LHCN-M2 (cell line): ENCODE measurements at regions not wholly inside any gene's neighbourhood (a gene's known extent, or its start where the extent isn't known, plus 50 kb on each side); places are given as distances from the start of the nearest gene placed in this dataset.
A peak's percentile ranks its signal among the peaks of the same experiment; 100 is the strongest.

Experiments
- DNase-seq: peaks from one replicate; pipeline ENCODE4 v3.0.0-alpha.2; 2012; ENCODE audit warnings: low read depth

DNA sequence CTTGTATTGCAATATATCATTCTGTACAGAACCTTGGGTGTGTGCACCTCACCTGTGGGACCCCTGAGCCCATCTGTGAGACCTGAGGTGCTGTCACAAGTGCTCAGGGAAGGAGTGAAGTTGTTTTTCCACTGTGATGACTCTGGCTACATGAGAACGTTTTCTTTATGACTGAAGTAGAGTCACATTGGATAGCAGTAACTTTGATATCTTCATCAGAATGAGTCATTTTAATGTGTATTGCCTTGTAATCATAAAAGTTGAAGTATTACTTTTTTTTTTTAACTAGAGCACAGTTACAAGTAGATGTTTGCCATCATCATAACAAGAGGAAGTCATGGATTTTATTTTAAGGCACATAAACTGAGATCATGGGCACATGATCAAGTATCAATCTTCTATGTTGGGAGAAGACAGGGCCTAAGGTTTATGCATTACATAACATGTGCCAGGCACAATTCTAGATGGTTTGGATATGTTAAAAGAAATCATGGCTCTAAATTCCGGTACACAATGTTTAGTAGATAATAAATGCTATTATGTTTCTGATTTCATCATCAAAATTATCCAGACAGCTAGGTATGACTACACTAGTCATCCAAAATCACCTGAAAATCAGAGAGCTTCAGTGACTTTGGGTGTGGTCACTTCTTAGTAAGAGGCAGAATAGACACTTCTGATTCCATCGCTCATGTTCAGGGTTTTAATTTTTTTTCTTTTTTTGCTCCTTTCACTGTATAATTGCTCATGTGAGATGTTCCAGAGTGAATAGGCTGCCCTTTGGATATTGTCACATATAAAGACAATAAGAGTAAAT, 82.7 kb upstream of the KLF6 start:
- no peak for DNase-seq

DNA sequence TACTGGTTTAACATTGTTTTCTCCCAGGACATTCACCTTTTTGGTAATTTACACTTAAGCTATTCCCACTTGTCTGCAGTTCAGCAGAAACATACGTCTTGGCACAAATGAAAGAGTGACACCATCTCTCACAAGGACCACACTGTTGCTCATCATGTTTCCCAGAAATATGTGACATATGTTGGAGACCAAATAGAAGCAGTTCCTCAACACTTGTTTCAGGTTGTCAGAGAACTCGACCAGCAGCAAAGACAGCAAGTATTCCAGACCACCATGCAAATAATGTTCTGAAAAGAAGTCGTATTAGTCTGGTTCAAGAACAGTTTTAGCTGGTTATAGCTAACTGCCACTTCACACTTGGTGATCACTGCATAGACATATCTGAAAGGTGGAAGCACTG, 81.3 kb upstream of the KLF6 start:
- no peak for DNase-seq

DNA sequence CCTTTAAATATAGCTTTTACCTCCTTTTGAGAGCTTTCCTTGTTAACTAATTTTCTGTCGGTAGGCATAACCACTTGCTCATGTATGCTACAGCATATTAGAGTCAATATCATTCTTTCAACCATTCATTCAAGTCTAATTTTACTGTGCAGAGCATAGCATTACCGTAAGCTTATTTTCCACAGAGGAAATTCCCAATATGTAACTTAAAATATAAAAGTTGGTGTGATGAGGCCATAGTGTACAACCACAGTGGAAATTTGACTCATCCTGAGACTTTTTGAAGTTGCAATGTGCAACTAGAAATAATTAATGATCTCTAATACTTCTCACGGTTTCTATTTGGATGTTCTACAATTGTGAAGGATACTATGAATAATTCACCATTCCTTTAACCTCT, 80.6 kb upstream of the KLF6 start:
- no peak for DNase-seq

DNA sequence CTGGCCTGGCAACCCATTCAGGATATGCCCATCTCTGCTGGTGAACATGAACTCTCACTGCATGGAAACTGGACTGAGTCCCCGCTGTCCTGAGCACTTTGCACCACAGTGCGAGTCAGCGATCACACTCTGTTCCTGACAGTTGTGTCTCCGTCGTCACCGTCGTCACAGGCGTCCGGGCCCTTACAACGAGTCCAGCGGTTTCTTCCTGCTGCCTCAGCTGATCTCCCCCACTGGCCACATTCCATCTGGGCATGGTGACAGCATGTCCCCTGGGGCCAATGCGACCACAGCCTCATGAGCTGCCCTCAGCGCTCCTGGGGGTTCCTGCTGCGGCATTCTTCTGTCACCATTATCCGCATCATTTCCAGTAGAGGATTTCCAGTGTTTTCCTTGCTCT, 76.8 kb upstream of the KLF6 start:
- DNase-seq = no peak

DNA sequence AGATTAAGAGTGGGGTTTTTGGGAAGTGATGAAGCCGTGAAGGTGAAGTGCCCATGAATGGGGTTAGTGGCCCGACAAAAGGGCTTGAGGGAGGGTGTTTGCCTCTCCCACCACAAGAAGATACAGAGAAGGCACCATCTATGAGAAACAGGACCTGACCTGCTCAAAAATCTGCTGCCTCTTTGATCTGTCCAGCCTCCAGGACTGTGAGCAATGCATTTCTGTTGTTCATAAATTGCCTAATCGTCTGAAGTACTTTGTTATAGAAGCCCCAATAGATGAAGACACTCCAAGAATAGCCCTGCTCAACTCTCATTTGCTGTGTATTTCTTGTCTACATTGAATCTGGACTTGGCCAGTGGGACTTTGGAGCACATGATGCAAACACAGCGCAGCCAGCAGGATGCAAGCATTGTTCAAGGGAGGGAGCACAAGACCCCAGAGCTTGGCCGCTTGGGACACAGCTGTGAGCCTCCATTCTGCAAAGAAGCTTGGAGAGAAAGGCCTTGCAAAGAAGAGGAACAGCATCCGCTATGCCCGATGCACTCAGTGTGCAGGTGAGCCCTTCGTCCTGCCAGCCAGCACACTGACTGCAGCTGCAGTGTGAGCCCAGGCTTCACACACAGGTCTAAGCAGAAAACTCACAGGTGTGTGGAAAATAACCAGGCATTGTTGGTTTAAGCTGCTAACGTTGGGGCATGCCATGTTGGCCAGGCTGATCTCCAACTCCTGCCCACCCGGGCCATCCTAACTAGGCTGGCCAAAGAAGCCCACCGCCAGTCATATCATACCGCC, 73.2 kb upstream of the KLF6 start:
- DNase-seq = no peak

DNA sequence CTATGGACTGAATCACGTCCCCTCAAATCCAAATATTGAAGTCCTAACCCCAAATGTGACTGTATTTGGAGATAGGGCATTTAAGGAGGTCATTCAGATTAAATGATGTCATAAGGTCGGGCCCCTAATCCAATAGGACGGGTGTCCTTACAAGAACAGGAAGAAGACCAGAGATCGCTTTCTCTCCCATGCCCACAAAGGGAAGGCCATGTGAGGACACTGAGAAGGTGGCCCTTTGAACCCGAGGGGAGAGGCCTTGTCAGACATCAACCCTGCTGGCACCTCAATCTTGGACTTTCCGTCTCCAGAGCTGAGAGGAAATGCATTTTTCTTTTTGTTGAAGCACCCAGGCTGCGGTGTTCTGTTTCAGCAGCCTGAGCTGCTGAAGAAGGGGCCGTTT, 72.3 kb upstream of the KLF6 start:
- DNase-seq = no peak

DNA sequence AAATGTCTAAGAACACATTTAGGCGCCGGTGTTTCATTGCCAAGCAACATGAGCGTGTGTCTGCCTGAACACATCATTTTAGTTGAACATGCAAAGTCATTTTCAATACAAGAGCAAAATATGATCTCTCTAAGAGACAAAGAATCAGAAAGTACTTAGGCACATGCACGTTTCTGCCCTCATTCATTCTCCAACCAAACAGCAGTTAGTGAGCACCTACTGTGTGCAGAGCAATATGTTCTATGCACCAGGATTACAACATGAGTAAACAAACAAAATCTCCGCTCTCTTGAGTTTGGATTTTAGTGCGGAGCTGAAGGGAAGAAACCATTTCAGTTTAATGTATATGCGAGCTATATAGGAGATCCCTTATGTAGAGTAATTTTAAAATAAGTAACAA, 71.6 kb upstream of the KLF6 start:
- DNase-seq = no peak

DNA sequence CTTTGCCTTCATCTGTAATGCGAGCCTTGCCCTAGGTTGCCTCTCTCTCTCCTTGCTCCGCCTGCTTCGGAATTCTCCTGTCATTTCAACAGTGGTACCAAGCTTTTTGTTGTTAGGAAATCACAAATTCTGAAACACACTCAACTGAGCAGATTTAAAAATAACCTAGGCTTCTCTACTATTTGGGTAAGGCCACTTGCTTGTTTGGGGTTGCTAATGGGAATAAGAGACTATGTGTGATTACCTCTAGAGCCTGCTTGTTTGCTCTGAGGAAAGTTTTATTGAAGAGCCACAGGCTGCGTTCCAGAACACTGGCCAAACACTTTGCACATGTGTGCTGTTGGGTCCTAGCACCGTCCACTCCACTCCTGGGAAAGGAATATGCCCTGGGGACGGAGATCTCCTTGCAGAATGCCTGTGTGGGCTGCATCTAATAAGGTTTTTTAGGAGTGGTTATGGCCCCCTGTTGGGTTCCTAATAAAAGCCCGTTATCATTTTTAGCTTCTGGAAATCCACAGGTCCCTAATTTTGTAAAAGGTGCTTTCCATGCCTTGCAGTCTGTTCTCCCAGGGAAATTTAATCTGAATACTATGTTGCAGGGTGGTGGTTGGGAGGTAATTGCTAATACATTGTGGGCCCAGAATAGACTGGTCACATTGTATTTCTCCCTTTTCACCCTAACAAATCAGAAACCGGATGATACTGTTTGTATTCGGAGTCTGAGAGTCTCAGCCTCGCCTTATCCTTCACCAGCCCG, 68.7 kb upstream of the KLF6 start:
- DNase-seq = no peak

DNA sequence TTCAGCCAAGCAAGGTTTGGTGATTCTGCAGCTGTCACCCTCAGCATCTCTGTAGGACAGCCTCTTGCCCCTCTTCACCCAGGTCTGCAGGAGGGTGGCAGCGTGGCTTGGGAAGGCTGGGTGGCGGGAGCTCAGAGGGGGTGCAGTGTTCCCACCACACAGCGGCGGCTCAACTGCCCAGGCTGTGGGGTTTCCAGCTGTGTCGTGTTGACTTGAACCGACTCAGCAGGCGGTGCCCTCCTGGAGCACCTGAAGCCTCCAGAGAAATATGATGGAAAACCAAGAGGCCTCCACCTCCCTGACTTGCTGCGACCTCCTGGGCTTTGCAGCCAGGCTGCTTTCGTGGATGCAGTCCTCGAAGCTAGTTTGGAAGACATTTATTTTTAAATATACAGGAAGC, 68.0 kb upstream of the KLF6 start:
- DNase-seq = no peak

DNA sequence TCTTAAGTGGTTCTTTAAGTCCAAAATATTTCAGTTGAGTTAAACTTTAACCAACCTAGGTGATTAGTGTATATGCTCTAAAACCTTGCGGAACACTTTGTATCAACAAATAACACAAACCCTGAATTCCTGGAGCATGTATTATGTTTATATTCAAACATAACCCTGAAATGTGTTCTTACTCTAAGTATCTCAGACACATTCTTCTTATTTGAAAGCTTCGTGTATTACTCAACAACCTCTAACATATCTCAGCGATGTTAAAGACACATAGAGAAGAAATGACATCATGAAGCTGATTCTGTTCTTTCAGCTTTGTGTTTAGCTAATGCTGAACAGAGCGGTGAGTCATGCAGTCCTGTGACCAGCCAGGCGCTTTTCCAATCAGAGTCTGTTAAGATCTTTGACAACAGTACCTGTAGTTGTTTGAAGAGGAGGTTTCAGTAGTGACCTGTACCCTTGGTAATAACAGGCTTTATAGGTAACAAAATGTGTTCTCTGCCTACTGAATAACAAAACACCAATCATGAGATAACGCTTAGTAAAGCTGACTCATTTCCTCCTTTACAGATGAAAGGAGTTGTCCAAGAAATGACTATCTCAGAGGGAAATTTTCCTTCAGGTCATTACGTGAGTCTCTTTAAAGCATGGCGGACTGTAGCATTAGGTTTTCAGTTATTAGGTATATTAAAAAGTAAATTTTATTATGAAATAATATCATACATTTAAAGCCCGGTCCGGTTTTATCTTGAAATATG, 67.3 kb upstream of the KLF6 start:
- peak; percentile 95 for DNase-seq

DNA sequence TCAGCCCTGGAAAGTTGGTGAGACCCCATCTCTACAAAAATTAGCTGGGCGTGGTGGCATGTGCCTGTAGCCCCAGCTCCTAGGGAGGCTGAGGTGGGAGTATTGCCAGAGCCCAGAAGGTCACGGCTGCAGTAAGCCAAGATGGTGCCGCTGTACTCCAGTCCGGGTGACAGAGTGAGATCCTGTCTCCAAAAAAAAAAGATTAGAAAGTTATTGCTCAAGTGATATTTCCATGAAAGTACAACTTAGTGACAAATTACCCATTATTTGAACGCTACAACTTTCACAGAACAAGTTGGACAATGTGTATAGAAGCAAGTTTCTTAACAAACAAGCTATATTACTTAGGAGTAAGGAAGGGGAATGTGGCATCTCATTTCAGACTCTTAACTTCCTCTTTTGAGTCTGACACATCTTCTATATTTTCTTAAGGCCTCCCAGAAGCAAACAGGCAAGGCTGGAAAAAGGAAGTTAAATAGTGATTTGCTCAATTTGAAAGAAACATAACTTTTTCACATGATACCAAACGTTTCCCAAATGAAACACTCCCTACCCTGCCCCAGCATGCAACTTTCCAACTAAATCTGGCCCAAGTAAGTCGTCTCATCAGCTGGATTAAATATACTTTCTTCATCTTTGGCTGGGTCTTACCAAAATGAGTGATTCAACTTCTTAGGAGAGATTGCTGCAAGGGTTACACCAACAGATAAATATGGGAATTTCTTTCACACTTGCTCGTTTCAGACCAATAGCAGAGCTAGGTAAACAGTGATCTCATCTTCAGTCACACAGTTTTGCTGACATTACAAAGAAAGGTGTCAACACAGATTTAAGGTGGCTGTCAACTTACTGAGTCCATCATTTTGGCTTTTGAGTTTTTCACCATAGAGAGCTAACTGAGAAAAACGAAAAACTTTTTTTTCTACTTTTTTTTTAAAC, 66.3 kb upstream of the KLF6 start:
- DNase-seq = peak; percentile 64

DNA sequence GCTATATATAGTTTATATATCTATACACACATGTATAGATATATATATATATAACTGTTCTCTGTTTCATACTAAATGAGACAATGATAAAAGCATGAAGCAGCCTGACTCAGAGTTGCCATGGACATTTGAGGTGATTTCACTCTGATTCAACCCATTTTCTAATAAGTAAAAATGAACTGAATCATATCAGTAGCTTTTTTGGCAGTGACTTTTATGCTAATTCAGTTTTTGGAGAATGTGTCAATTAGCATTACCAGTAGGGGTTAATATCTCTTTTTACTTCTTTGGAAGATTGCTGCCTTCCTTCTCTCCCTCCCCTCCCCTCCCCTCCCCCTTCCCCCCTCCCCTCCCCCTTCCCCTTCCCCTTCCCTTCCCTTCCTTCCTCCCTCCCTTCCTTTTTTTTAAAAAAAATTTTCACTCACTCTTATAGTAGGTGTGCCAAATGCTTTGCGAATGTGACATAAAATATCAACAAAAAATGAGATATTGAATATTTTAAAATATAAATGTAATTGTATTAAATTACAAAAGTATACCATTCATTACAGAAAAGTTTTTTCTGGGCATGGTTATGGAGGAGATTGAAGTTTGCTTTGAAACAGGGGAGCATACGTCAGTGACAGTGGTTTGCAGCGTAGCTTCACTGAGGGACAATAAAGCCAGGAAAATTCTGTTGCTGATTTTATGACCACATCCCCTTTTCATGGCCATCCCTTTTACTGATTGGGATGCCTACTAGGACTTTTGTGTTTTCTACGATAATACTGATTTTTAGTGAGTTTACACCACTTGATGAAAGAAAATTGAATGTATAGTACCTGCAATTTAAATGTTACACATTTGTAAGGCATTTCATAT, 64.0 kb upstream of the KLF6 start:
- peak; percentile 63 for DNase-seq

DNA sequence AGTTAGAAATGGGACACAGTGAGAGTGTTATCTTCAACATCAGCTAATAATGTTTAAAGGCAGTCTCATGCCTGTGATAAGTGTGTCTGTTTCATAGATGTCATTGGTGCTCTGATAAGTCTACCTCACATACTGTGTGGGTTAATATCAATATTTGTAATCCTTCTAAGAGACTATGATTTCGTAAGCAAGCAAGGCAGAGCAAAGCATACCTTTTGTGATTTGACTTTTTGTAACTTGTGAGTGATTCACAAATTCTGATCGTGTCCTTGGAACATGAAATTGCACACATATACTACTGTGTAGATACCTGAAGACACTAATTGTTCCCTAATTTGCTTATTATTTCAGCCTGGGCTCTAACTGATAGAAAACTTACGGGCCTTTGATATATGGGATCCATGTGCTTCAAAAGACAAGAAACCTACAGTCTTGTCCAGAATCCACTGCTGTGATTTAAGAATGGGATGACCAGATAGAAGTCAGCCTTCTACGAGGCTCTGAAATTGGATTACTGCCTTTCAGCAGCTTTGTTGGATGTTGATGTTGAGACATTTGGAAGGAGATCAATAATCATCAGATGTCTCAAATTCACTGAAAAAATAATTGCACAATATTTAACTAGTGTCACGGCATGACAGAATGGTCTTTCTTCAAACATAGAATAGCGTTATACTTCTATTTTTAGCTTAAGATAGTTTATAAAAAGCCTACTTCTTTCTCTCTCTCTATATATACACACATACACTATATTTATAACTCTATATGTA, 63.2 kb upstream of the KLF6 start:
- no peak for DNase-seq

DNA sequence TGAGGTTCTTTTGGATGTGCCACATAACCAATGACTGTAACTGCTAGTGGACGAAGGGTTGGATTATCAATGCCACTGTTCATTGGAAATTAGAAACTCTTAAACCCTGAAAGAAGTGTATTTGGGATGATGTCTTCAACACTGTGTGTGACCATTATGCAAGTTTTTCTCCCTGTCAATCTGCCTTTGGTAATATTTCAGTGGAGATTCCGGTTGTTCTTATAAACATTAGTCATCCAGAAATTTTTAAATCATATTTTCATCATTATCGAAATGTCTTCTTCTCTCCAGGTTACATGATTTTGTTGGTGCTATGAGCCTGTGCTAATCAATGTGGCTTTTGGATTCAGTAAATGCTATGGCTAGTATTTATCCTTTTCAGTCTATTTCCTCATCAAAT, 61.7 kb upstream of the KLF6 start:
- DNase-seq = no peak

DNA sequence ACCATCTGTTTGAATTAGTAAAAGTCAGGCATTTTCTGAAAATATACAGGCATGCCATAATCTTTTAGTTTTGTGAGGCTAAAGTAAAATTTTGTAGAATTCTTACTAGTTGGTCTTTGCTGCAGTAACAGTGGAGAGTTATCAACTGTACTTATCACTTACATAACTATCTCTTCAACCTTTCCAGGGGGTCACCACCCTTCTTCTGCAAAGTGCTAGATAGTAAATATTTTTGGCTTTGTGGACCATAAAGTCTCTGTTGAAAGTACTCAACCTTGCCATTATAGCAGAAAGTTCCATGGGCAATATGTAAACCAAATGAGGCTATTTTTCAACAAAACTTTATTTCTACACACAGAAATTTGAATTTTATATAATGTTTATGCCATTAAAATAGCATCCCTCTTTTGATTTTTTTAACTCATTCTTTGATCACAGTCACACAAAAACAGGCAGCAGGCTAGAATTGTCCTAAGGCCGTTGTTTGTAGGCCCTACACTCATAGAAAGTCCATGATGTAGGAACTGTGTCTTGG, 59.5 kb upstream of the KLF6 start:
- no peak for DNase-seq

DNA sequence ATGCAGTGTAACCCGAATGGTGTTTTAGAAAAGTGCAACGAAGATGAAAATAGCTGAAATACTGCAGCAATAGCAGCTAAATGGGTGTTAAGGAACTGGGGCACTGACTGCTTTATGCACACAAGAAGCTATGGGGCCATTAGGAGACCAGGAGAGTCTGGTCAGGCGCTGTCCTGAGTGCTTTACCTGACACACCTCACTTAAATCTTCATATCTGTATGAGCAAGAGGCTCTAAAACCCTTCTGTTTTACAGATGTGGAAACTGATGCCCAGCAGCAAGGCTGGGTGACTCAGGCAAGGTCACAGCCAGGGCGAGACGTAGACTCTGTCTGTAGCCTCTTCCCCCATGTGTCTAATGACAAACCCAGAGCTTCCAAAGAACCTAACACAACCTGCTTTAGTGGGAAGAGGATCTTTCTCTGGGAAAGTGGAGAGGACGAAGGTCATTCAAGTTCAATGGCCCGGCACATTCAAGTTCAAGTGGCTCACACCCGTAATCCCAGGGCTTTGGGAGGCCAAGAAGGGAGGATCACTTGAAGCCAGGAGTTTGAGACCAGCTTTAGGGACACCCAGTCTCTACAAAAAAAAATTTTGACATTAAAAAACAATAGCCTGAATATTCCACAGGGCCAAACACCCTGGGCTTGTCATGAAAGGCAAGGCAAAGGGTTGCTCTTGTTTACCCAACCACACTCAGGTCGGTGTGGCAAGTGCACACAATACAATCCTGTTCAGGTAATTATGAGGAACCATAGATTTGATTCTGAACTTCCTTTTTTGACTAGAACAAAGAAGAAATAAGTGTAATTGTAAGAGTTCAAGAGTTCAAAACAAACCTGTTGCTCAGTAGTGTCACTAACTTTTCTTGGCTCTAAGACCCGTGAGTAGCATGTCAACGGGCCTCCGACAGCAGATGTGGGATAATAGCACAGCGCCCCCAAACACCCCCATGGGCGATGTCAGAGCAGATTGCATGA, 53.7 kb upstream of the KLF6 start:
- no peak for DNase-seq
